Ovary (tissue), 3 donors: ENCODE measurements at regions not wholly inside any gene's neighbourhood (a gene's known extent, or its start where the extent isn't known, plus 50 kb on each side); places are given as distances from the start of the nearest gene placed in this dataset.

ENCODE experiments used
- CTCF ChIP-seq, 3 donors: fragments of 450-650 bp in 2 of 3; fragments of 200-600 bp in 1 of 3; IDR thresholded peaks; one replicate each; pipeline versions ENCODE4 v1.5.1 to v1.8.0; 2016 to 2022; ENCODE audit warnings: antibody characterized with exemption in 3 of 3, mild to moderate bottlenecking in 1 of 3
- EP300 ChIP-seq: sonication (generic); formaldehyde crosslinking; IDR thresholded peaks from one replicate; pipeline ENCODE4 v1.6.1; 2017; ENCODE audit warnings: antibody characterized with exemption
- POLR2A ChIP-seq: fragments of 450-650 bp; IDR thresholded peaks from one replicate; pipeline ENCODE4 v1.6.1; 2017; ENCODE audit warnings: antibody characterized with exemption, mild to moderate bottlenecking, moderate library complexity
- donor health status: DM: no; HTN: no; CAD: no.

- no peak for TF ChIP-seq POLR2A
- TF ChIP-seq CTCF (IDR thresholded peaks at IDR 0.05) = no peak
- TF ChIP-seq EP300 = no peak
Observed at GRCh38 chr5:32500181-32500580, 55.6 kb upstream of the ZFR start.
